ENCODE measurements at regions not wholly inside any gene's neighbourhood (a gene's known extent, or its start where the extent isn't known, plus 50 kb on each side); places are given as distances from the start of the nearest gene placed in this dataset.

DNA sequence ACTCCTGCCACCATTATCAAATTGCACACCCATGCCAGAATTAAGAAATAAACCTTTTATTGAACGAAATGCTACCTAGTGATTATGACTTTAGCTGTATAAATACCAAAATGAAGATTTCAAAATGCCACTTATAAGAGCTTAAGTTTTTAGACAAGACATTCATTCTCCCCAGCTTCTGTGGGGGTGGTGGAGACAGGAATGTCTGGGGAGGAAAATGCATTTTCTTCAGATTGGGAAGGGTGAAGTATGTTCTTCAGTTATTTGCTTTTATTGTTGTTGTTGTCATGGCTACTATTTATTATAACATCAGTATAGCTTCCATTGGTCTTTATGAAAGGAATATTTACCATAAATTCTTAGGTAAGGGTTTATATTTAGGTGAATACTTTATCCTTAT is 132.7 kb upstream of the GMNC start:
- no peak for TF ChIP-seq POLR2AphosphoS5 (IDR thresholded peaks at IDR 0.05; ENCODE audit: low read depth, low read length)
- no peak for TF ChIP-seq JUND (IDR thresholded peaks at IDR 0.05)
- no peak for TF ChIP-seq EZH2phosphoT487 (IDR thresholded peaks at IDR 0.05; ENCODE audit: borderline replicate concordance, low read depth)
- TF ChIP-seq, protein P1, sequence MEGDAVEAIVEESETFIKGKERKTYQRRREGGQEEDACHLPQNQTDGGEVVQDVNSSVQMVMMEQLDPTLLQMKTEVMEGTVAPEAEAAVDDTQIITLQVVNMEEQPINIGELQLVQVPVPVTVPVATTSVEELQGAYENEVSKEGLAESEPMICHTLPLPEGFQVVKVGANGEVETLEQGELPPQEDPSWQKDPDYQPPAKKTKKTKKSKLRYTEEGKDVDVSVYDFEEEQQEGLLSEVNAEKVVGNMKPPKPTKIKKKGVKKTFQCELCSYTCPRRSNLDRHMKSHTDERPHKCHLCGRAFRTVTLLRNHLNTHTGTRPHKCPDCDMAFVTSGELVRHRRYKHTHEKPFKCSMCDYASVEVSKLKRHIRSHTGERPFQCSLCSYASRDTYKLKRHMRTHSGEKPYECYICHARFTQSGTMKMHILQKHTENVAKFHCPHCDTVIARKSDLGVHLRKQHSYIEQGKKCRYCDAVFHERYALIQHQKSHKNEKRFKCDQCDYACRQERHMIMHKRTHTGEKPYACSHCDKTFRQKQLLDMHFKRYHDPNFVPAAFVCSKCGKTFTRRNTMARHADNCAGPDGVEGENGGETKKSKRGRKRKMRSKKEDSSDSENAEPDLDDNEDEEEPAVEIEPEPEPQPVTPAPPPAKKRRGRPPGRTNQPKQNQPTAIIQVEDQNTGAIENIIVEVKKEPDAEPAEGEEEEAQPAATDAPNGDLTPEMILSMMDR (IDR thresholded peaks at IDR 0.05), result no peak
- no peak for TF ChIP-seq YY1 (IDR thresholded peaks at IDR 0.05; ENCODE audit: low read depth)
- no peak for TF ChIP-seq FOSL2 (IDR thresholded peaks at IDR 0.05; ENCODE audit: borderline replicate concordance, low read depth)
- TF ChIP-seq SMC3 (IDR thresholded peaks at IDR 0.05; ENCODE audit: low read depth, low read length), result no peak
